GM23338 (cell line): ENCODE measurements at regions not wholly inside any gene's neighbourhood (a gene's known extent, or its start where the extent isn't known, plus 50 kb on each side); places are given as distances from the start of the nearest gene placed in this dataset.
A peak's percentile ranks its signal among the peaks of the same experiment; 100 is the strongest.

Experiments
- ATAC-seq: fragments of 200-7000 bp; cut with Tn5 transposase; 3 replicates; pipeline ENCODE4 v1.9.1; 2020
- DNase-seq: peaks from one replicate; pipeline ENCODE4 v3.0.0-alpha.2; 2015; ENCODE audit warnings: low spot score
- H2AFZ ChIP-seq: fragments of 200-600 bp; sonication (generic); 2 replicates; pipeline ENCODE4 v1.8.0; 2016; ENCODE audit warnings: antibody characterized with exemption, mild to moderate bottlenecking, moderate library complexity
- H3F3A ChIP-seq: fragments of 200-600 bp; sonication (generic); replicated peaks from 2 replicates; pipeline ENCODE4 v1.8.0; 2017; ENCODE audit warnings: antibody characterized with exemption, mixed run types, low read depth
- H3K27ac ChIP-seq: fragments of 200-600 bp; sonication (generic); 2 replicates; pipeline ENCODE4 v1.6.1; 2016; ENCODE audit warnings: low read depth
- H3K27me3 ChIP-seq: fragments of 200-600 bp; sonication (generic); 2 replicates; pipeline ENCODE4 v1.8.0; 2016; ENCODE audit warnings: mild to moderate bottlenecking, mixed run types, moderate library complexity; ENCODE audit not compliant: insufficient read depth
- H3K36me3 ChIP-seq: fragments of 200-600 bp; sonication (generic); 2 replicates; pipeline ENCODE4 v1.8.0; 2016; ENCODE audit warnings: mild to moderate bottlenecking; ENCODE audit not compliant: insufficient read depth
- H3K4me1 ChIP-seq: fragments of 200-600 bp; sonication (generic); 2 replicates; pipeline ENCODE4 v1.8.0; 2016; ENCODE audit warnings: mild to moderate bottlenecking, moderate library complexity; ENCODE audit not compliant: insufficient read depth
- H3K4me2 ChIP-seq: fragments of 200-600 bp; sonication (generic); 2 replicates; pipeline ENCODE4 v1.7.1; 2017; ENCODE audit warnings: mixed run types
- H3K4me3 ChIP-seq: fragments of 200-600 bp; sonication (generic); 2 replicates; pipeline ENCODE4 v1.6.1; 2016; ENCODE audit warnings: mixed run types
- H3K79me2 ChIP-seq: fragments of 200-600 bp; sonication (generic); replicated peaks from 2 replicates; pipeline ENCODE4 v1.8.0; 2017; ENCODE audit warnings: mild to moderate bottlenecking; ENCODE audit not compliant: insufficient read depth
- H3K9me2 ChIP-seq: fragments of 200-600 bp; sonication (generic); 2 replicates; pipeline ENCODE4 v1.8.0; 2017; ENCODE audit not compliant: insufficient read depth
- H4K20me1 ChIP-seq: fragments of 200-600 bp; sonication (generic); replicated peaks from 2 replicates; pipeline ENCODE4 v1.8.0; 2017; ENCODE audit warnings: mild to moderate bottlenecking; ENCODE audit not compliant: insufficient read depth
- H3K27ac Mint-ChIP-seq: 2 replicates; pipeline ENCODE4 v1.8.0; 2020; ENCODE audit warnings: inconsistent platforms, mild to moderate bottlenecking, moderate library complexity, mixed read lengths
- H3K27me3 Mint-ChIP-seq: 3 replicates; pipeline ENCODE4 v1.8.0; 2022; ENCODE audit warnings: low read depth, mild to moderate bottlenecking, moderate library complexity, mixed read lengths, inconsistent platforms; ENCODE audit not compliant: insufficient read depth, poor library complexity
- H3K36me3 Mint-ChIP-seq: 3 replicates; pipeline ENCODE4 v1.8.0; 2021; ENCODE audit warnings: low read depth, mild to moderate bottlenecking, inconsistent platforms, moderate library complexity, mixed read lengths
- H3K4me1 Mint-ChIP-seq: 3 replicates; pipeline ENCODE4 v1.8.0; 2020; ENCODE audit warnings: mild to moderate bottlenecking, inconsistent platforms, mixed read lengths
- H3K4me3 Mint-ChIP-seq: 3 replicates; pipeline ENCODE4 v1.8.0; 2021; ENCODE audit warnings: moderate library complexity, mild to moderate bottlenecking, inconsistent platforms, mixed read lengths
- H3K9me3 Mint-ChIP-seq: 3 replicates; pipeline ENCODE4 v1.8.0; 2020; ENCODE audit warnings: moderate library complexity, mild to moderate bottlenecking, inconsistent platforms, mixed read lengths
- CREB1 ChIP-seq: fragments of 250-450 bp; sonication (Bioruptor Pico); IDR thresholded peaks from 2 replicates; pipeline ENCODE4 v1.5.0; 2020; ENCODE audit warnings: low read depth, mild to moderate bottlenecking, moderate library complexity
- ETS1 ChIP-seq: IDR thresholded peaks from 2 replicates; pipeline ENCODE4 v1.6.1; 2016; ENCODE audit warnings: antibody characterized with exemption
- EZH2 ChIP-seq: fragments of 200-600 bp; sonication (generic); IDR thresholded peaks from one replicate; pipeline ENCODE4 v1.8.0; 2017; ENCODE audit warnings: antibody characterized with exemption, mild to moderate bottlenecking, low read depth; ENCODE audit not compliant: unreplicated experiment
- EZH2phosphoT487 ChIP-seq: fragments of 200-600 bp; sonication (generic); IDR thresholded peaks from one replicate; pipeline ENCODE4 v1.8.1; 2018; ENCODE audit warnings: antibody characterized with exemption; ENCODE audit not compliant: unreplicated experiment
- JUNB ChIP-seq: IDR thresholded peaks from one replicate; pipeline ENCODE4 v1.6.1; 2016; ENCODE audit warnings: antibody characterized with exemption; ENCODE audit not compliant: unreplicated experiment
- NANOG ChIP-seq: IDR thresholded peaks from 2 replicates; pipeline ENCODE4 v1.6.1; 2016; ENCODE audit warnings: antibody characterized with exemption, borderline replicate concordance
- POLR2AphosphoS5 ChIP-seq: IDR thresholded peaks from 2 replicates; pipeline ENCODE4 v1.6.1; 2016; ENCODE audit warnings: antibody characterized with exemption, low read depth
- REST ChIP-seq: IDR thresholded peaks from one replicate; pipeline ENCODE4 v1.6.1; 2018; ENCODE audit warnings: antibody characterized with exemption; ENCODE audit not compliant: unreplicated experiment
- STAT1 ChIP-seq: IDR thresholded peaks from one replicate; pipeline ENCODE4 v1.6.1; 2016; ENCODE audit warnings: antibody characterized with exemption; ENCODE audit not compliant: unreplicated experiment
- ZNF114 ChIP-seq: fragments of 250-450 bp; sonication (Bioruptor Pico); IDR thresholded peaks from 2 replicates; pipeline ENCODE4 v1.5.0; 2020; ENCODE audit warnings: mild to moderate bottlenecking, moderate library complexity
- ZNF331 ChIP-seq: fragments of 250-450 bp; sonication (Bioruptor Pico); IDR thresholded peaks from 2 replicates; pipeline ENCODE4 v1.5.0; 2020; ENCODE audit warnings: low read depth, mild to moderate bottlenecking, moderate library complexity
- TF ChIP-seq, protein P1 (sequence below), 2 experiments: fragments of 200-600 bp in 1 of 2; sonication (generic) in 1 of 2; conservative IDR thresholded peaks; 2 replicates each; pipeline versions ENCODE4 v1.5.1 to v1.6.1; 2016 to 2017; ENCODE audit warnings: antibody characterized with exemption in 2 of 2, low read depth in 2 of 2, mild to moderate bottlenecking in 2 of 2, moderate library complexity in 1 of 2
- TF ChIP-seq, protein P2 (sequence below): fragments of 250-450 bp; sonication (Bioruptor Pico); IDR thresholded peaks from 2 replicates; pipeline ENCODE4 v1.5.0; 2020; ENCODE audit warnings: mild to moderate bottlenecking, moderate library complexity

DNA sequence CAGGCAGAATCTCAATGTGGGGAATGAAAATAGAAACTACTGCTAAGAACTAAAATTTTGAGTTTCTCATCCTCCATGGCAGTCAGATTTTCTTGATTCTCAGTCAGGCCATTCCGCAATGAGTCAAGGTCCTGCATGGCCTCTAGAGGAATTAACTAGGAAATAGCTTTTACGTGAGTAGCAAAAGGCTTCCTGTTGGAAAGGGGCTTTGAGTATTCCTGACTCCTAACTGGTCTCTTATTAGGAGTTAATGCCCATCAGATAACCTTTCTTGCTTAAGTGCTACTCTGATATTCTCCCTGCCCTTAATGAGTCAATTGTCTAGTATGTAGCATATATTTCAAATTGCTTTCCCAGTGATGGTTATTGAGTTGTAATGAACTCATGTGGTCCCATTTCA is 65.7 kb upstream of the ARHGAP24 start:
- no peaks in the 10 kb centered on the region for H3F3A ChIP-seq
- no peaks in the 10 kb centered on the region for H3K9me2 ChIP-seq
- Mint-ChIP-seq H3K9me3 (no peaks in the 10 kb centered on the region), H3K4me1 (no peaks in the 10 kb centered on the region), H3K27ac (no peak overlapping the region), H3K36me3 (no peaks in the 10 kb centered on the region), H3K4me3 (no peak overlapping the region), H3K27me3 (no peaks in the 10 kb centered on the region)
- DNase-seq = peak; percentile 6
- H3K36me3 ChIP-seq = no peaks in the 10 kb centered on the region
- no peak overlapping the region for H3K4me3 ChIP-seq
- H3K4me1 ChIP-seq = no peaks in the 10 kb centered on the region
- H3K27me3 ChIP-seq = no peaks in the 10 kb centered on the region
- H3K79me2 ChIP-seq = no peaks in the 10 kb centered on the region
- H4K20me1 ChIP-seq = no peaks in the 10 kb centered on the region
- TF ChIP-seq JUNB (no peak), REST (no peak), STAT1 (no peak), CREB1 (no peak), ZNF331 (CRISPR knock-in tag) (no peak), NANOG (no peak), POLR2AphosphoS5 (no peak), ETS1 (no peak), EZH2 (no peak), ZNF114 (CRISPR knock-in tag) (no peak), EZH2phosphoT487 (no peak)
- TF ChIP-seq, protein P1, sequence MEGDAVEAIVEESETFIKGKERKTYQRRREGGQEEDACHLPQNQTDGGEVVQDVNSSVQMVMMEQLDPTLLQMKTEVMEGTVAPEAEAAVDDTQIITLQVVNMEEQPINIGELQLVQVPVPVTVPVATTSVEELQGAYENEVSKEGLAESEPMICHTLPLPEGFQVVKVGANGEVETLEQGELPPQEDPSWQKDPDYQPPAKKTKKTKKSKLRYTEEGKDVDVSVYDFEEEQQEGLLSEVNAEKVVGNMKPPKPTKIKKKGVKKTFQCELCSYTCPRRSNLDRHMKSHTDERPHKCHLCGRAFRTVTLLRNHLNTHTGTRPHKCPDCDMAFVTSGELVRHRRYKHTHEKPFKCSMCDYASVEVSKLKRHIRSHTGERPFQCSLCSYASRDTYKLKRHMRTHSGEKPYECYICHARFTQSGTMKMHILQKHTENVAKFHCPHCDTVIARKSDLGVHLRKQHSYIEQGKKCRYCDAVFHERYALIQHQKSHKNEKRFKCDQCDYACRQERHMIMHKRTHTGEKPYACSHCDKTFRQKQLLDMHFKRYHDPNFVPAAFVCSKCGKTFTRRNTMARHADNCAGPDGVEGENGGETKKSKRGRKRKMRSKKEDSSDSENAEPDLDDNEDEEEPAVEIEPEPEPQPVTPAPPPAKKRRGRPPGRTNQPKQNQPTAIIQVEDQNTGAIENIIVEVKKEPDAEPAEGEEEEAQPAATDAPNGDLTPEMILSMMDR (conservative IDR thresholded peaks at IDR 0.05; ENCODE audit: low read depth in 2 of 2) = no peak
- TF ChIP-seq, protein P2, sequence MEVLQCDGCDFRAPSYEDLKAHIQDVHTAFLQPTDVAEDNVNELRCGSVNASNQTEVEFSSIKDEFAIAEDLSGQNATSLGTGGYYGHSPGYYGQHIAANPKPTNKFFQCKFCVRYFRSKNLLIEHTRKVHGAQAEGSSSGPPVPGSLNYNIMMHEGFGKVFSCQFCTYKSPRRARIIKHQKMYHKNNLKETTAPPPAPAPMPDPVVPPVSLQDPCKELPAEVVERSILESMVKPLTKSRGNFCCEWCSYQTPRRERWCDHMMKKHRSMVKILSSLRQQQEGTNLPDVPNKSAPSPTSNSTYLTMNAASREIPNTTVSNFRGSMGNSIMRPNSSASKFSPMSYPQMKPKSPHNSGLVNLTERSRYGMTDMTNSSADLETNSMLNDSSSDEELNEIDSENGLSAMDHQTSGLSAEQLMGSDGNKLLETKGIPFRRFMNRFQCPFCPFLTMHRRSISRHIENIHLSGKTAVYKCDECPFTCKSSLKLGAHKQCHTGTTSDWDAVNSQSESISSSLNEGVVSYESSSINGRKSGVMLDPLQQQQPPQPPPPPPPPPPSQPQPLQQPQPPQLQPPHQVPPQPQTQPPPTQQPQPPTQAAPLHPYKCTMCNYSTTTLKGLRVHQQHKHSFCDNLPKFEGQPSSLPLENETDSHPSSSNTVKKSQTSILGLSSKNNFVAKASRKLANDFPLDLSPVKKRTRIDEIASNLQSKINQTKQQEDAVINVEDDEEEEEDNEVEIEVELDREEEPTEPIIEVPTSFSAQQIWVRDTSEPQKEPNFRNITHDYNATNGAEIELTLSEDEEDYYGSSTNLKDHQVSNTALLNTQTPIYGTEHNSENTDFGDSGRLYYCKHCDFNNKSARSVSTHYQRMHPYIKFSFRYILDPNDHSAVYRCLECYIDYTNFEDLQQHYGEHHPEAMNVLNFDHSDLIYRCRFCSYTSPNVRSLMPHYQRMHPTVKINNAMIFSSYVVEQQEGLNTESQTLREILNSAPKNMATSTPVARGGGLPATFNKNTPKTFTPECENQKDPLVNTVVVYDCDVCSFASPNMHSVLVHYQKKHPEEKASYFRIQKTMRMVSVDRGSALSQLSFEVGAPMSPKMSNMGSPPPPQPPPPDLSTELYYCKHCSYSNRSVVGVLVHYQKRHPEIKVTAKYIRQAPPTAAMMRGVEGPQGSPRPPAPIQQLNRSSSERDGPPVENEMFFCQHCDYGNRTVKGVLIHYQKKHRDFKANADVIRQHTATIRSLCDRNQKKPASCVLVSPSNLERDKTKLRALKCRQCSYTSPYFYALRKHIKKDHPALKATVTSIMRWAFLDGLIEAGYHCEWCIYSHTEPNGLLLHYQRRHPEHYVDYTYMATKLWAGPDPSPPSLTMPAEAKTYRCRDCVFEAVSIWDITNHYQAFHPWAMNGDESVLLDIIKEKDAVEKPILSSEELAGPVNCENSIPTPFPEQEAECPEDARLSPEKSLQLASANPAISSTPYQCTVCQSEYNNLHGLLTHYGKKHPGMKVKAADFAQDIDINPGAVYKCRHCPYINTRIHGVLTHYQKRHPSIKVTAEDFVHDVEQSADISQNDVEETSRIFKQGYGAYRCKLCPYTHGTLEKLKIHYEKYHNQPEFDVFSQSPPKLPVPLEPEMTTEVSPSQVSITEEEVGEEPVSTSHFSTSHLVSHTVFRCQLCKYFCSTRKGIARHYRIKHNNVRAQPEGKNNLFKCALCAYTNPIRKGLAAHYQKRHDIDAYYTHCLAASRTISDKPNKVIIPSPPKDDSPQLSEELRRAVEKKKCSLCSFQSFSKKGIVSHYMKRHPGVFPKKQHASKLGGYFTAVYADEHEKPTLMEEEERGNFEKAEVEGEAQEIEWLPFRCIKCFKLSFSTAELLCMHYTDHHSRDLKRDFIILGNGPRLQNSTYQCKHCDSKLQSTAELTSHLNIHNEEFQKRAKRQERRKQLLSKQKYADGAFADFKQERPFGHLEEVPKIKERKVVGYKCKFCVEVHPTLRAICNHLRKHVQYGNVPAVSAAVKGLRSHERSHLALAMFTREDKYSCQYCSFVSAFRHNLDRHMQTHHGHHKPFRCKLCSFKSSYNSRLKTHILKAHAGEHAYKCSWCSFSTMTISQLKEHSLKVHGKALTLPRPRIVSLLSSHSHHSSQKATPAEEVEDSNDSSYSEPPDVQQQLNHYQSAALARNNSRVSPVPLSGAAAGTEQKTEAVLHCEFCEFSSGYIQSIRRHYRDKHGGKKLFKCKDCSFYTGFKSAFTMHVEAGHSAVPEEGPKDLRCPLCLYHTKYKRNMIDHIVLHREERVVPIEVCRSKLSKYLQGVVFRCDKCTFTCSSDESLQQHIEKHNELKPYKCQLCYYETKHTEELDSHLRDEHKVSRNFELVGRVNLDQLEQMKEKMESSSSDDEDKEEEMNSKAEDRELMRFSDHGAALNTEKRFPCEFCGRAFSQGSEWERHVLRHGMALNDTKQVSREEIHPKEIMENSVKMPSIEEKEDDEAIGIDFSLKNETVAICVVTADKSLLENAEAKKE (CRISPR knock-in tag) = no peak
- H3K27ac ChIP-seq = no peak overlapping the region
- H3K4me2 ChIP-seq = no peak overlapping the region
- H2AFZ ChIP-seq = no peak overlapping the region
- ATAC-seq = no peak
